ENCODE measurements at regions not wholly inside any gene's neighbourhood (a gene's known extent, or its start where the extent isn't known, plus 50 kb on each side); places are given as distances from the start of the nearest gene placed in this dataset.
A peak's percentile ranks its signal among the peaks of the same experiment; 100 is the strongest.

DNA sequence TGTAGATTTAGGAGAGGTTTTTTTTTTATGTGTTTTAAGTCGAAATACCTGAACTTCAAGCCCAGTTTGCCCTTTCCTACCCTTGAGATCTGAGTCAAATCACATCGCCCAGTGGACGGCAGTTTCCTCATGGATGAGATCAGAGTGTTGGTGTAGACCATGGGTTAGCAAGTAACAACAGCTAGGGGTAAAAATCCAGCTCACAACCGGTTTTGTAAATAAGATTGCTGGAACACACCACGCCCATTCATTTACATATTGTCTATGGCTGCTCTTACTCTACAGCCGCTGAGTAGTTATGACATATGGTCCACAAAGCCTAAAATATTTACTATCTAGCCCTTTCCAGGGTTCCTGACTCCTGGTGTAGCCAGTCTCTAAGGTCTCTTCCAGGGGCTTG, 158.5 kb upstream of the PLEKHG7 start:
- Histone ChIP-seq H3K4me1 (ENCODE audit: control extremely low read depth in 1 of 4, control insufficient read depth in 4 of 4, insufficient read depth in 4 of 4, low read length in 3 of 4) (peaks cover 21 to 51% (median 38%) of the 10 kb centered on the region in 4 experiments), H3K4me3 (ENCODE audit: control insufficient read depth in 1 of 7, extremely low read depth in 1 of 7, insufficient read depth in 4 of 7, low read depth in 2 of 7, low read length in 6 of 7) (no peak overlapping the region), H3K27me3 (replicated peaks in 2 of 5; ENCODE audit: control insufficient read depth in 4 of 5, insufficient read depth in 5 of 5, low read length in 4 of 5) (no peaks in the 10 kb centered on the region), H3K27ac (ENCODE audit: insufficient read depth in 1 of 2, low read depth in 1 of 2, low read length in 2 of 2, poor library complexity in 1 of 2, severe bottlenecking in 2 of 2) (no peak overlapping the region), H3K9me3 (ENCODE audit: control extremely low read depth in 1 of 5, control insufficient read depth in 4 of 5, insufficient read depth in 2 of 5, low read depth in 1 of 5, low read length in 4 of 5) (no peaks in the 10 kb centered on the region), H3K36me3 (ENCODE audit: control insufficient read depth in 4 of 4, insufficient read depth in 4 of 4, low read length in 3 of 4) (no peaks in the 10 kb centered on the region)
- POLR2A ChIA-PET = interaction anchor here (0.7 kb wide), 1 partner anchor 1052 kb away, joined by 4 read pairs; no protein-coding TSS in a partner anchor
- CTCF ChIA-PET = interaction anchor here (0.9 to 1.7 kb wide), 4 partner anchors 17 to 102 kb away, joined by 3 read pairs; no protein-coding TSS in a partner anchor
- DNase-seq = no peak
- 100% methylated on average over 3 of the region's 6 CpGs for WGBS (ENCODE audit: insufficient coverage)

DNA sequence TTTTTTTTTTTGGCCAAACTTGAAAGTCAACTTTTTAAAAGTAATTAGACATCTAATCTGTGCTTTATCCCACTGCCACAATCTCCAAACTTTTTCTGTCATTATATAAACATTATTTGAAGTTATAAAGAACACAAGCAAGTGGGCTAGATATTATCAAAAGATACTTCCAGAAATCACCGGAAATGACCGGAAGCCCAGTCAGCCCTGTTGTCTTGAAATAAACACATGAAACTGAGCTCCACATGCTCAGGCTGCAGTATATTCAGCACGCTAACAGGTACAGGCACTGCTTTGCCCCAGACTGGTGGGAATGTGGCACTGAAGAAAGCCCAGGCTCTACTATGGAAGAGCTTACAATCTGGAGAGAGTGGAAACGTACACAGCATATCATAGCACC, 158.9 kb upstream of the PLEKHG7 start:
- ChIA-PET CTCF (interaction anchor here (0.9 to 1.3 kb wide), 2 partner anchors 27 to 102 kb away, joined by 3 read pairs; no protein-coding TSS in a partner anchor), POLR2A (interaction anchor here (0.7 kb wide), 2 partner anchors 347 to 1052 kb away, joined by 3 to 4 read pairs; no protein-coding TSS in a partner anchor)
- H3K27me3 ChIP-seq (replicated peaks in 2 of 5; ENCODE audit: control insufficient read depth in 4 of 5, insufficient read depth in 5 of 5, low read length in 4 of 5) = no peaks in the 10 kb centered on the region
- H3K9me3 ChIP-seq (ENCODE audit: control extremely low read depth in 1 of 5, control insufficient read depth in 4 of 5, insufficient read depth in 2 of 5, low read depth in 1 of 5, low read length in 4 of 5) = no peaks in the 10 kb centered on the region
- DNase-seq = peak in 2 of 3 donors; percentile 29 to 45
- H3K4me1 ChIP-seq (ENCODE audit: control extremely low read depth in 1 of 4, control insufficient read depth in 4 of 4, insufficient read depth in 4 of 4, low read length in 3 of 4) = peaks cover 24 to 56% (median 43%) of the 10 kb centered on the region in 4 experiments
- 17% methylated on average over 2 of the region's 4 CpGs for WGBS (ENCODE audit: insufficient coverage)
- no peak overlapping the region for H3K4me3 ChIP-seq (ENCODE audit: control insufficient read depth in 1 of 7, extremely low read depth in 1 of 7, insufficient read depth in 4 of 7, low read depth in 2 of 7, low read length in 6 of 7)
- no peaks in the 10 kb centered on the region for H3K36me3 ChIP-seq (ENCODE audit: control insufficient read depth in 4 of 4, insufficient read depth in 4 of 4, low read length in 3 of 4)
- no peak overlapping the region for H3K27ac ChIP-seq (ENCODE audit: insufficient read depth in 1 of 2, low read depth in 1 of 2, low read length in 2 of 2, poor library complexity in 1 of 2, severe bottlenecking in 2 of 2)

DNA sequence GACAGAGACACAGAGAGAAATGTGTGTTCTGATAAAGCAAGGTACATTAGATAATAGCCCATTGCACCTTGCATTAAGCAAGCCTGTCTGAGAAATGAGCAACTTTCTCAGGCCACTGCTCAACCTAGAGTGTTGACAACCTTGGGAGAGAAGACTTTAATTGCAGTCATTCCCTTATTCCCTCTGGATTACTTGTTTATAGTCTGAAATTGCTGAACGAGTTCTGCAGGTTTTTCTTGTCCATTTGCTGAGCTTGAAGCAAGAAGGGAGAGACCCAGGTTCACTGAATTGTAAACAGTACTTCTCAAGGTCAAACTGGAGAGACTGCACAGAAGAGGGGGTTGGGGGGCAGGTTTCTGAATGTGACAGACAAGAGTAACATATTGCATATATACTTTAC, 159.4 kb upstream of the PLEKHG7 start:
- DNase-seq = no peak
- CTCF ChIA-PET = interaction anchor here (0.9 kb wide), 2 partner anchors 103 to 1161 kb away, joined by 3 read pairs; no protein-coding TSS in a partner anchor
- no peak overlapping the region for H3K4me3 ChIP-seq (ENCODE audit: control insufficient read depth in 1 of 7, extremely low read depth in 1 of 7, insufficient read depth in 4 of 7, low read depth in 2 of 7, low read length in 6 of 7)
- no peaks in the 10 kb centered on the region for H3K9me3 ChIP-seq (ENCODE audit: control extremely low read depth in 1 of 5, control insufficient read depth in 4 of 5, insufficient read depth in 2 of 5, low read depth in 1 of 5, low read length in 4 of 5)
- no CpG with 5 or more reads among the region's 1 CpG for WGBS (ENCODE audit: insufficient coverage)
- POLR2A ChIA-PET = interaction anchor here (0.7 to 1.0 kb wide), 2 partner anchors 8 to 346 kb away, joined by 3 read pairs; no protein-coding TSS in a partner anchor
- no peaks in the 10 kb centered on the region for H3K36me3 ChIP-seq (ENCODE audit: control insufficient read depth in 4 of 4, insufficient read depth in 4 of 4, low read length in 3 of 4)
- no peak overlapping the region for H3K27ac ChIP-seq (ENCODE audit: insufficient read depth in 1 of 2, low read depth in 1 of 2, low read length in 2 of 2, poor library complexity in 1 of 2, severe bottlenecking in 2 of 2)
- peaks cover 24 to 60% (median 46%) of the 10 kb centered on the region in 4 experiments for H3K4me1 ChIP-seq (ENCODE audit: control extremely low read depth in 1 of 4, control insufficient read depth in 4 of 4, insufficient read depth in 4 of 4, low read length in 3 of 4)
- no peaks in the 10 kb centered on the region for H3K27me3 ChIP-seq (replicated peaks in 2 of 5; ENCODE audit: control insufficient read depth in 4 of 5, insufficient read depth in 5 of 5, low read length in 4 of 5)

DNA sequence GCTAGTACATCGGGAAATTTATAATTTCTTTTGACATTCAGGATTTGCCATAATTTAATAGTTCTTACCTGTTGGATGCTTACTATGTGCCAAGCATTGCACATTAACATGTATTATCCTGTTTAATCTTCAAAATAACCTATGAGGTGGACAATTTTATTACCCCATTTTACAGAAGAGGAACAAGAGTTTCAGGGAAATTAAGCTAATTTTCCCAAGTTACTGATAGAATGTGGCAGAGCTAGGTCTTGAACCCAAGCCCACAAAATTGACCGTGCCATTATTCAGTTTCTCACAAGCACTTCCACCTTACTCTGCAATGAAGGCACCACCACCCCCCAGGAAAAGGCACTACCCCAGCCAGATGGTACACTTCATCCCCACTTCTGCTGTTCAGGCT, 161.1 kb upstream of the PLEKHG7 start:
- H3K4me3 ChIP-seq (ENCODE audit: control insufficient read depth in 1 of 7, extremely low read depth in 1 of 7, insufficient read depth in 4 of 7, low read depth in 2 of 7, low read length in 6 of 7) = peak overlapping the region in 1 of 7 experiments; percentile 28
- no peaks in the 10 kb centered on the region for H3K27me3 ChIP-seq (replicated peaks in 2 of 5; ENCODE audit: control insufficient read depth in 4 of 5, insufficient read depth in 5 of 5, low read length in 4 of 5)
- no peaks in the 10 kb centered on the region for H3K36me3 ChIP-seq (ENCODE audit: control insufficient read depth in 4 of 4, insufficient read depth in 4 of 4, low read length in 3 of 4)
- H3K4me1 ChIP-seq (ENCODE audit: control extremely low read depth in 1 of 4, control insufficient read depth in 4 of 4, insufficient read depth in 4 of 4, low read length in 3 of 4) = peaks cover 24 to 71% (median 50%) of the 10 kb centered on the region in 4 experiments
- CTCF ChIA-PET = interaction anchor here (1.6 kb wide), 1 partner anchor 40 kb away, joined by 9 read pairs; no protein-coding TSS in a partner anchor
- DNase-seq = no peak
- H3K9me3 ChIP-seq (ENCODE audit: control extremely low read depth in 1 of 5, control insufficient read depth in 4 of 5, insufficient read depth in 2 of 5, low read depth in 1 of 5, low read length in 4 of 5) = no peaks in the 10 kb centered on the region
- POLR2A ChIA-PET = no interaction called here
- WGBS (ENCODE audit: insufficient coverage) = no CpG with 5 or more reads among the region's 2 CpGs
- peak overlapping the region in 1 of 2 experiments; percentile 51 for H3K27ac ChIP-seq (ENCODE audit: insufficient read depth in 1 of 2, low read depth in 1 of 2, low read length in 2 of 2, poor library complexity in 1 of 2, severe bottlenecking in 2 of 2)

DNA sequence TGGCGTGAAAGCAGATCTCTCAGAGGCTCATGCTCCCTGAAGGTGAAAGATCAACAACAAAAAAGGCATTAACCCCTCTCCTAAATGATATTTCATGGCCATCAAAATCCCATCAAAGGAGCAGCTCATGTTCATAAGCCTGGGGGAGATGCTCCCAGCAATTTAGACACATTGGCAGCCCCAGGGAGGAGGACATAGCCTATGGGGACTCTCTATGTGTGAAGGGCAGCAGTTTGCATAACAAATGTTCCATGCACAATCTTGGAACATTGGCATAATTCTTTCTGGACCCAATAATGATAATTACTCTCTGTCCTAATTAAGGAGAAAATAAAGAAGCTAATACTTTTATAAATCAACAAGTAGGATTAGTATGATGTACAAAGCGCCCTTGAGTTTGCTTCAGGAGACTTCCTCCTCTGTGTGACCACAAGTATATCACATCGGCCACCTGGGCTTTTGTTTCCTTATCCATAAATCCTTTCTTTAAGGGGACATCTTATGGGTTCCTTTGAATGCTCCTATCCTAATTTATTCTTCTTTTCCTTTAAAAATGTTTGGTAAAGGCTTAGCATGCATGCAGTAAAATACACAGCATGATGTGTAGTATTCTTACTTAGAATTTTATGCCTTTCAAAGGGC, 161.9 kb upstream of the PLEKHG7 start:
- no peaks in the 10 kb centered on the region for H3K9me3 ChIP-seq (ENCODE audit: control extremely low read depth in 1 of 5, control insufficient read depth in 4 of 5, insufficient read depth in 2 of 5, low read depth in 1 of 5, low read length in 4 of 5)
- H3K4me3 ChIP-seq (ENCODE audit: control insufficient read depth in 1 of 7, extremely low read depth in 1 of 7, insufficient read depth in 4 of 7, low read depth in 2 of 7, low read length in 6 of 7) = peak overlapping the region in 2 of 7 experiments; percentile 23 to 28
- DNase-seq = peak; percentile 82 to 97 (median 93)
- H3K36me3 ChIP-seq (ENCODE audit: control insufficient read depth in 4 of 4, insufficient read depth in 4 of 4, low read length in 3 of 4) = no peaks in the 10 kb centered on the region
- no peaks in the 10 kb centered on the region for H3K27me3 ChIP-seq (replicated peaks in 2 of 5; ENCODE audit: control insufficient read depth in 4 of 5, insufficient read depth in 5 of 5, low read length in 4 of 5)
- CTCF ChIA-PET = interaction anchor here (0.8 to 1.6 kb wide), 6 partner anchors 17 to 133 kb away, joined by 3 to 9 read pairs (median 3); no protein-coding TSS in a partner anchor
- WGBS (ENCODE audit: insufficient coverage) = 6% methylated on average over 2 of the region's 3 CpGs
- peak overlapping the region; percentile 38 to 51 for H3K27ac ChIP-seq (ENCODE audit: insufficient read depth in 1 of 2, low read depth in 1 of 2, low read length in 2 of 2, poor library complexity in 1 of 2, severe bottlenecking in 2 of 2)
- peaks cover 24 to 73% (median 54%) of the 10 kb centered on the region in 4 experiments for H3K4me1 ChIP-seq (ENCODE audit: control extremely low read depth in 1 of 4, control insufficient read depth in 4 of 4, insufficient read depth in 4 of 4, low read length in 3 of 4)
- POLR2A ChIA-PET = interaction anchor here (2.1 kb wide), 1 partner anchor 395 kb away, joined by 10 read pairs; the partner anchor contains the start of gene BTG1

DNA sequence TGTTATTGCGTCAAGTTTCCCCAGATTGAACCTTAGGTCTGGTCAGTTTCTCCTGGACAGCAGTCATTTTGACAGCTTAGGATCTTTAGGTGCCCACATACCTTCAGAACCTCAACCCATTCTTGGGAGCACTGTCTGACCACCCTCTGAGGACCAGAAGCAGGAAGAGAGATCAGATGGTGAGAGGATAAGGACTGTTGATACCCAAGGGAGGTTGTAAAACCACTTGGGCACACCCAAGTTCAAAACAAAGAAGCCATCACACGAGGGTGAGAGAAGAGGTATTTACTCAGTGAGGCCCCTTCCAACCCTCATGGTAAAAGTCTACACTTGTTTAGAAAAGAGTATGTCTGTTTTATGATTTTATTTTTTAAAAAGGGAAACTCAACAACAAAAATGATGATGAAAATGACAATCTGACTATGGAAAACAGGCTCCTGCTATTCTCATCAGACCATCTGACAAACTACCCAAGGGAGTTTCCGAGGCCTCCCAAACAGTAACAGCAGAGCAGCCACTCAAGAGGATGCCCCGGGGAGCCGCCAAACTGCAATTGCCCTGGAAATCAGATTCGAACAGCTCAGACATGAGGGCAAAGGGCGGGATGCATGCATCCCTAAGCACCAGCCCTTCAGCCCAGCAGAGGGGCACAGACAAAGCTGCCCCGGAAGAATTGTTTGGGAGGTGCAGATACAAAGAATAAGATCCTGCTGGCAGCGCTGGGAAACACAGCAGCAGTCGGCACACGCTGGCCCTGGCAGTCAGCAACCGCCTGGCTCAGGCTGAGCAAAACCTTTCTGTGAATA, 162.6 kb upstream of the PLEKHG7 start:
- no peaks in the 10 kb centered on the region for H3K9me3 ChIP-seq (ENCODE audit: control extremely low read depth in 1 of 5, control insufficient read depth in 4 of 5, insufficient read depth in 2 of 5, low read depth in 1 of 5, low read length in 4 of 5)
- 42% methylated on average over 11 of the region's 12 CpGs for WGBS (ENCODE audit: insufficient coverage)
- H3K4me3 ChIP-seq (ENCODE audit: control insufficient read depth in 1 of 7, extremely low read depth in 1 of 7, insufficient read depth in 4 of 7, low read depth in 2 of 7, low read length in 6 of 7) = peak overlapping the region in 1 of 7 experiments; percentile 23
- H3K36me3 ChIP-seq (ENCODE audit: control insufficient read depth in 4 of 4, insufficient read depth in 4 of 4, low read length in 3 of 4) = no peaks in the 10 kb centered on the region
- POLR2A ChIA-PET = interaction anchor here (2.1 kb wide), 1 partner anchor 394 kb away, joined by 10 read pairs; the partner anchor contains the start of gene BTG1
- H3K27ac ChIP-seq (ENCODE audit: insufficient read depth in 1 of 2, low read depth in 1 of 2, low read length in 2 of 2, poor library complexity in 1 of 2, severe bottlenecking in 2 of 2) = peak overlapping the region; percentile 22 to 43
- H3K4me1 ChIP-seq (ENCODE audit: control extremely low read depth in 1 of 4, control insufficient read depth in 4 of 4, insufficient read depth in 4 of 4, low read length in 3 of 4) = peaks cover 24 to 73% (median 57%) of the 10 kb centered on the region in 4 experiments
- CTCF ChIA-PET = interaction anchor here (0.8 to 1.6 kb wide), 6 partner anchors 18 to 132 kb away, joined by 3 to 9 read pairs (median 3); no protein-coding TSS in a partner anchor
- peak; percentile 26 to 73 (median 64) for DNase-seq
- no peaks in the 10 kb centered on the region for H3K27me3 ChIP-seq (replicated peaks in 2 of 5; ENCODE audit: control insufficient read depth in 4 of 5, insufficient read depth in 5 of 5, low read length in 4 of 5)
